ENCODE measurements at regions not wholly inside any gene's neighbourhood (a gene's known extent, or its start where the extent isn't known, plus 50 kb on each side); places are given as distances from the start of the nearest gene placed in this dataset.
"Not testable (repeated sequence)": the region's sequence is repeated elsewhere in the genome, so short reads cannot be mapped to it uniquely, and the experiment has no call there.

DNA sequence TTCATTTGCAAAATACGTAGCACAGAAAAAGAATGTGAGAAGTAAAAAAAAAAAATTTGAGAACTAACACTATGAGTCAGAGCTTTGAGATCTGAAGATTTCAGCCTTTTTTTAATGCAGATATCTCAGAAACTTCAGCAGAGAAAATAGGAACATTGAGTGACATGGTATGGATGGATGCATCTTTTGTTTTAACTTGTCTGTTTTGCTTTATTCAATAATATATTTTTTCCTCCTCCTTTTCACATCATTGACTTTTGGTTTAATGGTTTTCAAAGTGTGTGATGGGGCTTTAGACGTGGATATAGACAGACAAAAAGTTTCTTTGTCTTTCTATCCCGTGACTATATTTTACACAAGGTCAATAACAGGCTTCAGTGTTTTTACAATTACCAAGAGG is 426.7 kb upstream of the FRG2C start:
- DNase-seq (ENCODE audit: low spot score) = no peak
- Histone ChIP-seq H3K9me3 (ENCODE audit: low read length) (no peaks in the 10 kb centered on the region), H3K27ac (ENCODE audit: low read depth, low read length, poor library complexity, severe bottlenecking) (no peak overlapping the region), H3K9me2 (ENCODE audit: insufficient read depth, low read length) (no peaks in the 10 kb centered on the region), H3K4me1 (ENCODE audit: insufficient read depth, low read length, poor library complexity, severe bottlenecking) (no peaks in the 10 kb centered on the region), H3K4me2 (ENCODE audit: low read length) (no peak overlapping the region), H4K20me1 (ENCODE audit: insufficient read depth, low read length) (no peaks in the 10 kb centered on the region), H3K36me3 (ENCODE audit: insufficient read depth, low read length) (no peaks in the 10 kb centered on the region), H3K79me2 (ENCODE audit: insufficient read depth, low read depth, low read length) (no peaks in the 10 kb centered on the region), H3K4me3 (ENCODE audit: low read depth, low read length, poor library complexity, severe bottlenecking) (no peak overlapping the region), H2AFZ (ENCODE audit: low read length) (no peak overlapping the region)
- POLR2A ChIA-PET = no interaction called here
- intact Hi-C loops (cut with micrococcal nuclease; ENCODE audit: unreplicated experiment) = no loop called here
- TF ChIP-seq, protein P1, sequence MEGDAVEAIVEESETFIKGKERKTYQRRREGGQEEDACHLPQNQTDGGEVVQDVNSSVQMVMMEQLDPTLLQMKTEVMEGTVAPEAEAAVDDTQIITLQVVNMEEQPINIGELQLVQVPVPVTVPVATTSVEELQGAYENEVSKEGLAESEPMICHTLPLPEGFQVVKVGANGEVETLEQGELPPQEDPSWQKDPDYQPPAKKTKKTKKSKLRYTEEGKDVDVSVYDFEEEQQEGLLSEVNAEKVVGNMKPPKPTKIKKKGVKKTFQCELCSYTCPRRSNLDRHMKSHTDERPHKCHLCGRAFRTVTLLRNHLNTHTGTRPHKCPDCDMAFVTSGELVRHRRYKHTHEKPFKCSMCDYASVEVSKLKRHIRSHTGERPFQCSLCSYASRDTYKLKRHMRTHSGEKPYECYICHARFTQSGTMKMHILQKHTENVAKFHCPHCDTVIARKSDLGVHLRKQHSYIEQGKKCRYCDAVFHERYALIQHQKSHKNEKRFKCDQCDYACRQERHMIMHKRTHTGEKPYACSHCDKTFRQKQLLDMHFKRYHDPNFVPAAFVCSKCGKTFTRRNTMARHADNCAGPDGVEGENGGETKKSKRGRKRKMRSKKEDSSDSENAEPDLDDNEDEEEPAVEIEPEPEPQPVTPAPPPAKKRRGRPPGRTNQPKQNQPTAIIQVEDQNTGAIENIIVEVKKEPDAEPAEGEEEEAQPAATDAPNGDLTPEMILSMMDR (conservative IDR thresholded peaks at IDR 0.05; ENCODE audit: low read length) = no peak
- TF ChIP-seq EZH2phosphoT487 (IDR thresholded peaks at IDR 0.05; ENCODE audit: borderline replicate concordance, low read depth, low read length) = no peak
- no TSS peak for BruUV-seq (replicated peaks)
- CTCF ChIA-PET (ENCODE audit: unreplicated experiment) = no interaction called here

DNA sequence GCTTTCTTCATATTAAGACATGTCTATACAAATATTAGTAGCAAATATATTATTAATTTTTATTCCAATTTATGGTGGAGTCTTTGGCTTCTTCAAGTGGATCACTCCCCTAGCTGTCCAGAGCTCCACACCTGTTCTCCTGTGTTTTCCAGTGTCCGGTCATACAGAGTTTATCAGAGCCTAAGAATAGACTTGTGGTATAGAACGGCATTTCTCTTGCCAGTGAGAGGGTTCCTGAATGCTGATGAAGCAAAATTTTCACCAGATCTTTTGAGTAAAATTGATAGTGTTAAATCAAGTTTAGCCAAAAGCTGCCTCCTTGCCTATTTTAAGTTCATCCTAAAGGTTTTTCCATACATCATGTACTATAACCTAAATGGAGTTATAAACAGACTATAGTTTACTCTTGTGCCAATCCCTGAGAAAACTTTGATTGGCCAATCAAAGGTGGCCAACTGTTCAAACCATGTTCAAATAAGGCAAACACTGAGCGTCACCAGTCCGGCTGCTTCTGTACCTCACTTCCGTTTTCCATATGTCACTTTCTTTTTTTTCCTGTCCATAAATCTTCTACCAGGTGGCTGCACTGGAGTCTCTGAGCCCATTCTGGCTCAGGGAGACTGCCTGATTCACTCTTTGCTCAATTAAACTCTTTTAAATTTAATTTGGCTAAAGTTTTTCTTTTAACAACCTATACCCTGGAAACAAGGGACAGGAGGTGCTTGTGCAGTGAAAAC is 422.7 kb upstream of the FRG2C start:
- H3K27ac ChIP-seq (ENCODE audit: low read depth, low read length, poor library complexity, severe bottlenecking); H3K4me3 ChIP-seq (ENCODE audit: low read depth, low read length, poor library complexity, severe bottlenecking); DNase-seq (ENCODE audit: low spot score); H2AFZ ChIP-seq (ENCODE audit: low read length); CTCF ChIA-PET (ENCODE audit: unreplicated experiment); H3K79me2 ChIP-seq (ENCODE audit: insufficient read depth, low read depth, low read length); H3K4me2 ChIP-seq (ENCODE audit: low read length); H3K36me3 ChIP-seq (ENCODE audit: insufficient read depth, low read length); H4K20me1 ChIP-seq (ENCODE audit: insufficient read depth, low read length); H3K9me2 ChIP-seq (ENCODE audit: insufficient read depth, low read length); H3K4me1 ChIP-seq (ENCODE audit: insufficient read depth, low read length, poor library complexity, severe bottlenecking); intact Hi-C loops (cut with micrococcal nuclease; ENCODE audit: unreplicated experiment); H3K9me3 ChIP-seq (ENCODE audit: low read length); BruUV-seq (replicated peaks): not testable (repeated sequence)
- POLR2A ChIA-PET = interaction anchor here (0.6 kb wide), 1 partner anchor 501 kb away, joined by 3 read pairs; no protein-coding TSS in a partner anchor

DNA sequence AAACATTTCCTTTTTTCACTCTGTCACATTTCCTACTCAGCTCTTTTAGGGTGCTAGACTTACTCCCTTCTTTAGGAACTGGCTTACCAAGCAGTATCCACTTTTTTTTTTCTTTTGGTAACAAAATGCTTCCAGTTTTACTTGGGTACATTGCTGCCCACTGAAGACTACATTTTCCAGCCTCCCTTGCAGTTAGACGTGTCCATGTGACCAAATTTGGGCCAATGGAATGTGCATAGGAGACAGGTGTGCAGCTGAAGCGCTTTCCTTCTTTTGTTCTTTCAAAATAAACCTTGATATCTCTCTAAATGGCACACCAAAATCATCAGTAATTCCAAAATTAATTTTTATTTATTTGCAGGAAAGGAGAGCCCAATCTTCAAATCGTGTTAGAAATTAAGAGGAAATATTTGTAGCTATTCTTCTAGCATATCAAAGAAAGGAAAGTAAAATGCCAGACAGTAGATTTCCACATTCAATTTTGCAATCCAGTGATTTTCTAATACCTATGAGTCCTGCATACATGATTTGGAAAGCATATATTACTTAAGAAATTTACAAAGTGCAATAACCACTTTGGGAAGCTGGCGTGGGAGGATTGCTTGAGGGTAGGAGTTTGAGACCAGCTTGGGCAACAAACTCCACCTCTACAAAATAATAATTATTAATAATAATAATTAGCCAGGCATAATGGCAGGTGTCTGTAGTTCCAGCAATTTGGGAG is 422.0 kb upstream of the FRG2C start:
- Histone ChIP-seq H3K4me2 (ENCODE audit: low read length) (no peak overlapping the region), H2AFZ (ENCODE audit: low read length) (no peak overlapping the region), H3K9me2 (ENCODE audit: insufficient read depth, low read length) (no peaks in the 10 kb centered on the region), H4K20me1 (ENCODE audit: insufficient read depth, low read length) (no peaks in the 10 kb centered on the region), H3K27ac (ENCODE audit: low read depth, low read length, poor library complexity, severe bottlenecking) (no peak overlapping the region), H3K79me2 (ENCODE audit: insufficient read depth, low read depth, low read length) (no peaks in the 10 kb centered on the region), H3K36me3 (ENCODE audit: insufficient read depth, low read length) (no peaks in the 10 kb centered on the region), H3K4me1 (ENCODE audit: insufficient read depth, low read length, poor library complexity, severe bottlenecking) (no peaks in the 10 kb centered on the region), H3K4me3 (ENCODE audit: low read depth, low read length, poor library complexity, severe bottlenecking) (no peak overlapping the region), H3K9me3 (ENCODE audit: low read length) (no peaks in the 10 kb centered on the region)
- POLR2A ChIA-PET = interaction anchor here (0.6 kb wide), 1 partner anchor 502 kb away, joined by 3 read pairs; no protein-coding TSS in a partner anchor
- no TSS peak for BruUV-seq (replicated peaks)
- no peak for DNase-seq (ENCODE audit: low spot score)
- intact Hi-C loops (cut with micrococcal nuclease; ENCODE audit: unreplicated experiment) = no loop called here
- CTCF ChIA-PET (ENCODE audit: unreplicated experiment) = no interaction called here
- TF ChIP-seq, protein P1 (conservative IDR thresholded peaks at IDR 0.05; ENCODE audit: low read length) = no peak
- no peak for TF ChIP-seq EZH2phosphoT487 (IDR thresholded peaks at IDR 0.05; ENCODE audit: borderline replicate concordance, low read depth, low read length)
